ENCODE measurements at regions not wholly inside any gene's neighbourhood (a gene's known extent, or its start where the extent isn't known, plus 50 kb on each side); places are given as distances from the start of the nearest gene placed in this dataset.

- no peak for DNase-seq
- Histone ChIP-seq H3K4me2 (ENCODE audit: unreplicated experiment) (peak overlapping the region; percentile 36), H3K9ac (peak overlapping the region; percentile 47), H3K27me3 (replicated peaks; ENCODE audit: insufficient read depth) (no peaks in the 10 kb centered on the region), H3K27ac (peak overlapping the region; percentile 77), H2AFZ (no peak overlapping the region), H3K36me3 (ENCODE audit: low read depth) (no peaks in the 10 kb centered on the region), H3K4me3 (no peak overlapping the region), H3K9me3 (ENCODE audit: low read depth) (no peaks in the 10 kb centered on the region), H3K4me1 (ENCODE audit: insufficient read depth) (peaks cover 48% of the 10 kb centered on the region), H3K79me2 (ENCODE audit: insufficient read depth) (no peaks in the 10 kb centered on the region), H3K9me2 (ENCODE audit: insufficient read depth) (0 out of 2 replicates have a peak, but pooled peaks cover 5% of the 10 kb centered on the region), H4K20me1 (ENCODE audit: insufficient read depth) (no peaks in the 10 kb centered on the region), H3F3A (ENCODE audit: insufficient read depth) (peaks cover 59% of the 10 kb centered on the region)
- in situ Hi-C loops (cut with MboI): no loop called here
- no peak for TF ChIP-seq EZH2phosphoT487 (IDR thresholded peaks at IDR 0.05; ENCODE audit: insufficient read depth, low read depth)
- TF ChIP-seq EZH2 (IDR thresholded peaks at IDR 0.05; ENCODE audit: insufficient read depth, poor library complexity, severe bottlenecking): no peak
- 77 to 82% methylated on average over 2 of the region's 2 CpGs for WGBS, 2 experiments (ENCODE audit: low coverage in 1 of 2, low lambda C conversion rate in 2 of 2, missing lambda C conversion rate in 2 of 2)
These were observed 441.3 kb upstream of the THBS1 start for GRCh38 chr15:39139431-39140059.

- in situ Hi-C loops (cut with MboI): no loop called here
- peak overlapping the region; percentile 47 for H3K9ac ChIP-seq
These were observed 440.7 kb upstream of the THBS1 start for GRCh38 chr15:39140060-39140604.

GRCh38 chr15:39142500-39142899 lies 438.4 kb upstream of the THBS1 start:
- Histone ChIP-seq H3K27me3 (replicated peaks; ENCODE audit: insufficient read depth) (no peaks in the 10 kb centered on the region), H4K20me1 (ENCODE audit: insufficient read depth) (no peaks in the 10 kb centered on the region), H3K79me2 (ENCODE audit: insufficient read depth) (no peaks in the 10 kb centered on the region), H3K9ac (no peak overlapping the region), H3F3A (ENCODE audit: insufficient read depth) (peaks cover 43% of the 10 kb centered on the region), H3K27ac (no peak overlapping the region), H3K36me3 (ENCODE audit: low read depth) (no peaks in the 10 kb centered on the region), H3K9me3 (ENCODE audit: low read depth) (no peaks in the 10 kb centered on the region), H3K4me1 (ENCODE audit: insufficient read depth) (peaks cover 47% of the 10 kb centered on the region), H3K9me2 (ENCODE audit: insufficient read depth) (0 out of 2 replicates have a peak, but pooled peaks cover 3% of the 10 kb centered on the region), H2AFZ (no peak overlapping the region), H3K4me2 (ENCODE audit: unreplicated experiment) (no peak overlapping the region), H3K4me3 (no peak overlapping the region)
- no peak for DNase-seq
- in situ Hi-C loops (cut with MboI): no loop called here
- no peak for TF ChIP-seq EZH2phosphoT487 (IDR thresholded peaks at IDR 0.05; ENCODE audit: insufficient read depth, low read depth)
- no peak for TF ChIP-seq EZH2 (IDR thresholded peaks at IDR 0.05; ENCODE audit: insufficient read depth, poor library complexity, severe bottlenecking)

More at GRCh38 chr15:39140060-39140604, 440.7 kb upstream of the THBS1 start:
- H3K27ac ChIP-seq: peak overlapping the region; percentile 77
- H3K36me3 ChIP-seq (ENCODE audit: low read depth): no peaks in the 10 kb centered on the region
- no peak overlapping the region for H3K4me3 ChIP-seq
- no peaks in the 10 kb centered on the region for H3K27me3 ChIP-seq (replicated peaks; ENCODE audit: insufficient read depth)
- H3F3A ChIP-seq (ENCODE audit: insufficient read depth): peaks cover 57% of the 10 kb centered on the region
- H3K4me1 ChIP-seq (ENCODE audit: insufficient read depth): peaks cover 54% of the 10 kb centered on the region
- H3K9me3 ChIP-seq (ENCODE audit: low read depth): no peaks in the 10 kb centered on the region
- no peak overlapping the region for H2AFZ ChIP-seq
- peak overlapping the region; percentile 36 for H3K4me2 ChIP-seq (ENCODE audit: unreplicated experiment)
- 15 to 19% methylated on average over 3 of the region's 3 CpGs for WGBS, 2 experiments (ENCODE audit: low coverage in 1 of 2, low lambda C conversion rate in 2 of 2, missing lambda C conversion rate in 2 of 2)
- TF ChIP-seq EZH2 (IDR thresholded peaks at IDR 0.05; ENCODE audit: insufficient read depth, poor library complexity, severe bottlenecking): no peak
- TF ChIP-seq EZH2phosphoT487 (IDR thresholded peaks at IDR 0.05; ENCODE audit: insufficient read depth, low read depth): no peak
- no peaks in the 10 kb centered on the region for H3K79me2 ChIP-seq (ENCODE audit: insufficient read depth)
- H3K9me2 ChIP-seq (ENCODE audit: insufficient read depth): 0 out of 2 replicates have a peak, but pooled peaks cover 5% of the 10 kb centered on the region
- peak; percentile 84 for DNase-seq
- H4K20me1 ChIP-seq (ENCODE audit: insufficient read depth): no peaks in the 10 kb centered on the region

- H3K27ac ChIP-seq: no peak overlapping the region
- no peaks in the 10 kb centered on the region for H3K79me2 ChIP-seq (ENCODE audit: insufficient read depth)
- H4K20me1 ChIP-seq (ENCODE audit: insufficient read depth): no peaks in the 10 kb centered on the region
- H3K27me3 ChIP-seq (replicated peaks; ENCODE audit: insufficient read depth): no peaks in the 10 kb centered on the region
- 93 to 94% methylated on average over 5 of the region's 5 CpGs for WGBS, 2 experiments (ENCODE audit: low coverage in 1 of 2, low lambda C conversion rate in 2 of 2, missing lambda C conversion rate in 2 of 2)
- H3K4me1 ChIP-seq (ENCODE audit: insufficient read depth): peaks cover 47% of the 10 kb centered on the region
- H2AFZ ChIP-seq: no peak overlapping the region
- peaks cover 34% of the 10 kb centered on the region for H3F3A ChIP-seq (ENCODE audit: insufficient read depth)
- in situ Hi-C loops (cut with MboI): no loop called here
- H3K36me3 ChIP-seq (ENCODE audit: low read depth): no peaks in the 10 kb centered on the region
- no peak for TF ChIP-seq EZH2 (IDR thresholded peaks at IDR 0.05; ENCODE audit: insufficient read depth, poor library complexity, severe bottlenecking)
- TF ChIP-seq EZH2phosphoT487 (IDR thresholded peaks at IDR 0.05; ENCODE audit: insufficient read depth, low read depth): no peak
- no peak overlapping the region for H3K4me3 ChIP-seq
- H3K9me2 ChIP-seq (ENCODE audit: insufficient read depth): no peaks in the 10 kb centered on the region
- DNase-seq: no peak
- no peaks in the 10 kb centered on the region for H3K9me3 ChIP-seq (ENCODE audit: low read depth)
- no peak overlapping the region for H3K9ac ChIP-seq
- H3K4me2 ChIP-seq (ENCODE audit: unreplicated experiment): no peak overlapping the region
These were observed 437.4 kb upstream of the THBS1 start for GRCh38 chr15:39143479-39143878.
